Fibroblast of lung (primary cell): ENCODE measurements at regions not wholly inside any gene's neighbourhood (a gene's known extent, or its start where the extent isn't known, plus 50 kb on each side); places are given as distances from the start of the nearest gene placed in this dataset.

Source experiments
- CTCF ChIP-seq, 2 donors: IDR thresholded peaks in 1 of 2; conservative IDR thresholded peaks in 1 of 2; 1 replicate in 1 of 2; 2 replicates in 1 of 2; pipeline ENCODE4 v1.5.1; 2011 to 2012; ENCODE audit warnings: low read length in 2 of 2, control low read depth in 1 of 2, inconsistent platforms in 1 of 2, low read depth in 1 of 2, mild to moderate bottlenecking in 1 of 2
- EZH2 ChIP-seq: IDR thresholded peaks from 2 replicates; pipeline ENCODE4 v1.5.1; 2012; ENCODE audit warnings: low read length, control low read depth, mild to moderate bottlenecking; ENCODE audit errors: missing control alignments

GRCh38 chr14:61610900-61611299 lies 84.4 kb upstream of the HIF1A start:
- TF ChIP-seq CTCF (conservative IDR thresholded peaks at IDR 0.05 in 1 of 2, IDR thresholded peaks at IDR 0.05 in 1 of 2; ENCODE audit: low read depth in 1 of 2, low read length in 2 of 2) (no peak), EZH2 (no peak)
